Glomerular visceral epithelial cell (primary cell): ENCODE measurements at regions not wholly inside any gene's neighbourhood (a gene's known extent, or its start where the extent isn't known, plus 50 kb on each side); places are given as distances from the start of the nearest gene placed in this dataset.
A peak's percentile ranks its signal among the peaks of the same experiment; 100 is the strongest.
"Not testable (repeated sequence)": the region's sequence is repeated elsewhere in the genome, so short reads cannot be mapped to it uniquely, and the experiment has no call there.

Experiments used
- DNase-seq: peaks from one replicate; pipeline ENCODE4 v3.0.0-alpha.2; 2016; ENCODE audit errors: extremely low spot score

GRCh38 chr1:227416156-227416830, 98.0 kb upstream of the CDC42BPA start:
- DNase-seq, result no peak

- DNase-seq, result no peak
Measured at GRCh38 chr1:227415115-227415790, 97.0 kb upstream of the CDC42BPA start.

GRCh38 chr1:227411066-227411465, 92.8 kb upstream of the CDC42BPA start:
- DNase-seq, result no peak

- not testable (repeated sequence) for DNase-seq
Measured at GRCh38 chr1:227406332-227406731, 88.0 kb upstream of the CDC42BPA start.

GRCh38 chr1:227403535-227403934, 85.2 kb upstream of the CDC42BPA start:
- DNase-seq, result no peak

GRCh38 chr1:227401562-227402342, 83.5 kb upstream of the CDC42BPA start:
- DNase-seq, result no peak

- DNase-seq, result no peak
Measured at GRCh38 chr1:227399152-227399730, 80.9 kb upstream of the CDC42BPA start.

GRCh38 chr1:227397354-227397978, 79.2 kb upstream of the CDC42BPA start:
- DNase-seq, result no peak

GRCh38 chr1:227396539-227397353, 78.5 kb upstream of the CDC42BPA start:
- DNase-seq, result no peak

GRCh38 chr1:227395426-227396028, 77.2 kb upstream of the CDC42BPA start:
- DNase-seq, result peak; percentile 46

- no peak for DNase-seq
Measured at GRCh38 chr1:227392984-227393764, 74.9 kb upstream of the CDC42BPA start.

- DNase-seq, result no peak
Measured at GRCh38 chr1:227391879-227392278, 73.6 kb upstream of the CDC42BPA start.

GRCh38 chr1:227391211-227391610, 72.9 kb upstream of the CDC42BPA start:
- no peak for DNase-seq

GRCh38 chr1:227390525-227390924, 72.2 kb upstream of the CDC42BPA start:
- no peak for DNase-seq

- no peak for DNase-seq
Measured at GRCh38 chr1:227388214-227389168, 70.2 kb upstream of the CDC42BPA start.

GRCh38 chr1:227379555-227379892, 61.2 kb upstream of the CDC42BPA start:
- DNase-seq, result no peak

GRCh38 chr1:227378871-227379554, 60.7 kb upstream of the CDC42BPA start:
- no peak for DNase-seq

GRCh38 chr1:227378181-227378580, 59.9 kb upstream of the CDC42BPA start:
- DNase-seq, result no peak
